ENCODE measurements at regions not wholly inside any gene's neighbourhood (a gene's known extent, or its start where the extent isn't known, plus 50 kb on each side); places are given as distances from the start of the nearest gene placed in this dataset.

DNA sequence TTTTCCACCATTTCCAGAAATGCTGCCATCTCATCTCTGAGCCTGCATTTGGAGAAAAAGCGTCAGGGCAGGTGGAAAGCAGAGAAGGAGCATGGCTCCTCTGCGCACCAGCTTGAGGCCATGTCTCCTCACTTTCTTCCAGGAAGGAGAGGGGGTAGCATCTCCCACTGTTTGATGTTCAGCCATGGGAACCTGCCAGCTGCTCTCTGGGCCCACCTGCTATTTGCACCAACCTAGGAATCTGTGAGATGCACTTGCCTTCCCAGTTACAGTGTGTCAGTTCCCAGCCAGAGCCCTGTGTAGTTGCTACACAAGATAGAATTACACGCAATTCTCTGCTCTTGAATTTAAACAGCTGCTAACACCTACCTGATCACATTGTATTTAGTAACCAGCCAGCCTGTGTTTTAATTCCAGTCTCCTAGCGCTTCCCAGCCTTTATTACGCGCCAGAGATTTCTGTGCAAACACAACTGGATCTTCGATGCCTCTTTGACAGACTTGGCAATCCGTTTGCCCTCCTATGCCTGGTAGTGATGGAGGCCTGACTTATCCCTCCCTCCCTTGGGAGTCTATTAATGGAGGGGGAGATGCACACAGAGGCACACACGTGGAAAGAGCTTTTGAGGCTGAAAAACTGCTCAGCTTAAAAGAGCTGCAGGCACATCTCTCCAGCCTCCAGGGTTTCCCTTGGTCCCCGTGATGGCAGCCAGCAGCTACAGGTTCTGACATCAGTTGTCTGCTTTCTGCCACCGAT is 98.1 kb upstream of the SEC14L1 start:
- TF ChIP-seq CBFB (CRISPR knock-in tag; IDR thresholded peaks at IDR 0.05; ENCODE audit: low read depth) (no peak), ESRRA (CRISPR knock-in tag; IDR thresholded peaks at IDR 0.05; ENCODE audit: borderline replicate concordance) (no peak), NR3C1 (CRISPR knock-in tag; conservative IDR thresholded peaks at IDR 0.05; ENCODE audit: low read depth) (no peak), ZBTB21 (CRISPR knock-in tag; IDR thresholded peaks at IDR 0.05; ENCODE audit: borderline replicate concordance) (no peak), CREM (CRISPR knock-in tag; IDR thresholded peaks at IDR 0.05) (no peak), ZNF317 (CRISPR knock-in tag; IDR thresholded peaks at IDR 0.05; ENCODE audit: borderline replicate concordance, low read depth) (no peak), ZNF423 (CRISPR knock-in tag; IDR thresholded peaks at IDR 0.05) (no peak)
- TF ChIP-seq, protein P1, sequence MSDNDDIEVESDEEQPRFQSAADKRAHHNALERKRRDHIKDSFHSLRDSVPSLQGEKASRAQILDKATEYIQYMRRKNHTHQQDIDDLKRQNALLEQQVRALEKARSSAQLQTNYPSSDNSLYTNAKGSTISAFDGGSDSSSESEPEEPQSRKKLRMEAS (CRISPR knock-in tag; IDR thresholded peaks at IDR 0.05) = no peak
- TF ChIP-seq, protein P2, sequence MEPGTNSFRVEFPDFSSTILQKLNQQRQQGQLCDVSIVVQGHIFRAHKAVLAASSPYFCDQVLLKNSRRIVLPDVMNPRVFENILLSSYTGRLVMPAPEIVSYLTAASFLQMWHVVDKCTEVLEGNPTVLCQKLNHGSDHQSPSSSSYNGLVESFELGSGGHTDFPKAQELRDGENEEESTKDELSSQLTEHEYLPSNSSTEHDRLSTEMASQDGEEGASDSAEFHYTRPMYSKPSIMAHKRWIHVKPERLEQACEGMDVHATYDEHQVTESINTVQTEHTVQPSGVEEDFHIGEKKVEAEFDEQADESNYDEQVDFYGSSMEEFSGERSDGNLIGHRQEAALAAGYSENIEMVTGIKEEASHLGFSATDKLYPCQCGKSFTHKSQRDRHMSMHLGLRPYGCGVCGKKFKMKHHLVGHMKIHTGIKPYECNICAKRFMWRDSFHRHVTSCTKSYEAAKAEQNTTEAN (CRISPR knock-in tag; IDR thresholded peaks at IDR 0.05) = no peak
- TF ChIP-seq, protein P3, sequence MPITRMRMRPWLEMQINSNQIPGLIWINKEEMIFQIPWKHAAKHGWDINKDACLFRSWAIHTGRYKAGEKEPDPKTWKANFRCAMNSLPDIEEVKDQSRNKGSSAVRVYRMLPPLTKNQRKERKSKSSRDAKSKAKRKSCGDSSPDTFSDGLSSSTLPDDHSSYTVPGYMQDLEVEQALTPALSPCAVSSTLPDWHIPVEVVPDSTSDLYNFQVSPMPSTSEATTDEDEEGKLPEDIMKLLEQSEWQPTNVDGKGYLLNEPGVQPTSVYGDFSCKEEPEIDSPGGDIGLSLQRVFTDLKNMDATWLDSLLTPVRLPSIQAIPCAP (CRISPR knock-in tag; IDR thresholded peaks at IDR 0.05) = no peak
- TF ChIP-seq, protein P4, sequence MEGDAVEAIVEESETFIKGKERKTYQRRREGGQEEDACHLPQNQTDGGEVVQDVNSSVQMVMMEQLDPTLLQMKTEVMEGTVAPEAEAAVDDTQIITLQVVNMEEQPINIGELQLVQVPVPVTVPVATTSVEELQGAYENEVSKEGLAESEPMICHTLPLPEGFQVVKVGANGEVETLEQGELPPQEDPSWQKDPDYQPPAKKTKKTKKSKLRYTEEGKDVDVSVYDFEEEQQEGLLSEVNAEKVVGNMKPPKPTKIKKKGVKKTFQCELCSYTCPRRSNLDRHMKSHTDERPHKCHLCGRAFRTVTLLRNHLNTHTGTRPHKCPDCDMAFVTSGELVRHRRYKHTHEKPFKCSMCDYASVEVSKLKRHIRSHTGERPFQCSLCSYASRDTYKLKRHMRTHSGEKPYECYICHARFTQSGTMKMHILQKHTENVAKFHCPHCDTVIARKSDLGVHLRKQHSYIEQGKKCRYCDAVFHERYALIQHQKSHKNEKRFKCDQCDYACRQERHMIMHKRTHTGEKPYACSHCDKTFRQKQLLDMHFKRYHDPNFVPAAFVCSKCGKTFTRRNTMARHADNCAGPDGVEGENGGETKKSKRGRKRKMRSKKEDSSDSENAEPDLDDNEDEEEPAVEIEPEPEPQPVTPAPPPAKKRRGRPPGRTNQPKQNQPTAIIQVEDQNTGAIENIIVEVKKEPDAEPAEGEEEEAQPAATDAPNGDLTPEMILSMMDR (IDR thresholded peaks at IDR 0.05) = no peak
- TF ChIP-seq, protein P5, sequence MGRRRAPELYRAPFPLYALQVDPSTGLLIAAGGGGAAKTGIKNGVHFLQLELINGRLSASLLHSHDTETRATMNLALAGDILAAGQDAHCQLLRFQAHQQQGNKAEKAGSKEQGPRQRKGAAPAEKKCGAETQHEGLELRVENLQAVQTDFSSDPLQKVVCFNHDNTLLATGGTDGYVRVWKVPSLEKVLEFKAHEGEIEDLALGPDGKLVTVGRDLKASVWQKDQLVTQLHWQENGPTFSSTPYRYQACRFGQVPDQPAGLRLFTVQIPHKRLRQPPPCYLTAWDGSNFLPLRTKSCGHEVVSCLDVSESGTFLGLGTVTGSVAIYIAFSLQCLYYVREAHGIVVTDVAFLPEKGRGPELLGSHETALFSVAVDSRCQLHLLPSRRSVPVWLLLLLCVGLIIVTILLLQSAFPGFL (CRISPR knock-in tag; IDR thresholded peaks at IDR 0.05; ENCODE audit: borderline replicate concordance) = no peak
- TF ChIP-seq, protein P6, sequence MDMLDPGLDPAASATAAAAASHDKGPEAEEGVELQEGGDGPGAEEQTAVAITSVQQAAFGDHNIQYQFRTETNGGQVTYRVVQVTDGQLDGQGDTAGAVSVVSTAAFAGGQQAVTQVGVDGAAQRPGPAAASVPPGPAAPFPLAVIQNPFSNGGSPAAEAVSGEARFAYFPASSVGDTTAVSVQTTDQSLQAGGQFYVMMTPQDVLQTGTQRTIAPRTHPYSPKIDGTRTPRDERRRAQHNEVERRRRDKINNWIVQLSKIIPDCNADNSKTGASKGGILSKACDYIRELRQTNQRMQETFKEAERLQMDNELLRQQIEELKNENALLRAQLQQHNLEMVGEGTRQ (CRISPR knock-in tag; IDR thresholded peaks at IDR 0.05) = no peak
